ENCODE measurements at regions not wholly inside any gene's neighbourhood (a gene's known extent, or its start where the extent isn't known, plus 50 kb on each side); places are given as distances from the start of the nearest gene placed in this dataset.

GRCh38 chr13:40306817-40307216 lies 359.6 kb downstream of the FOXO1 start:
- Histone ChIP-seq H3K9me3 (ENCODE audit: control insufficient read depth, insufficient read depth, low read length) (peaks cover 9% of the 10 kb centered on the region), H3K9ac (ENCODE audit: low read depth, low read length) (no peak overlapping the region), H3K4me1 (ENCODE audit: insufficient read depth, low read length) (no peaks in the 10 kb centered on the region)

GRCh38 chr13:40309881-40310280 lies 356.6 kb downstream of the FOXO1 start:
- no peaks in the 10 kb centered on the region for H3K36me3 ChIP-seq (ENCODE audit: insufficient read depth, low read length)
- H3K9me3 ChIP-seq (ENCODE audit: control insufficient read depth, insufficient read depth, low read length): no peaks in the 10 kb centered on the region
- no peak overlapping the region for H3K9ac ChIP-seq (ENCODE audit: low read depth, low read length)
- no peaks in the 10 kb centered on the region for H3K4me1 ChIP-seq (ENCODE audit: insufficient read depth, low read length)

More at GRCh38 chr13:40306817-40307216, 359.6 kb downstream of the FOXO1 start:
- H3K36me3 ChIP-seq (ENCODE audit: insufficient read depth, low read length): no peaks in the 10 kb centered on the region

- Histone ChIP-seq H3K9ac (ENCODE audit: low read depth, low read length) (no peak overlapping the region), H3K36me3 (ENCODE audit: insufficient read depth, low read length) (no peaks in the 10 kb centered on the region), H3K4me1 (ENCODE audit: insufficient read depth, low read length) (no peaks in the 10 kb centered on the region), H3K9me3 (ENCODE audit: control insufficient read depth, insufficient read depth, low read length) (no peaks in the 10 kb centered on the region)
These were observed 354.9 kb downstream of the FOXO1 start for GRCh38 chr13:40311356-40312101.

- no peaks in the 10 kb centered on the region for H3K36me3 ChIP-seq (ENCODE audit: insufficient read depth, low read length)
- no peak overlapping the region for H3K9ac ChIP-seq (ENCODE audit: low read depth, low read length)
These were observed 352.9 kb downstream of the FOXO1 start for GRCh38 chr13:40313269-40314200.

GRCh38 chr13:40315416-40316064 lies 350.9 kb downstream of the FOXO1 start:
- H3K4me1 ChIP-seq (ENCODE audit: insufficient read depth, low read length): peaks cover 11% of the 10 kb centered on the region
- H3K36me3 ChIP-seq (ENCODE audit: insufficient read depth, low read length): no peaks in the 10 kb centered on the region

More at GRCh38 chr13:40313269-40314200, 352.9 kb downstream of the FOXO1 start:
- no peaks in the 10 kb centered on the region for H3K9me3 ChIP-seq (ENCODE audit: control insufficient read depth, insufficient read depth, low read length)
- H3K4me1 ChIP-seq (ENCODE audit: insufficient read depth, low read length): peaks cover 11% of the 10 kb centered on the region

GRCh38 chr13:40316301-40316700 lies 350.1 kb downstream of the FOXO1 start:
- H3K36me3 ChIP-seq (ENCODE audit: insufficient read depth, low read length): no peaks in the 10 kb centered on the region
- H3K4me1 ChIP-seq (ENCODE audit: insufficient read depth, low read length): peaks cover 11% of the 10 kb centered on the region

More at GRCh38 chr13:40315416-40316064, 350.9 kb downstream of the FOXO1 start:
- Histone ChIP-seq H3K9me3 (ENCODE audit: control insufficient read depth, insufficient read depth, low read length) (no peaks in the 10 kb centered on the region), H3K9ac (ENCODE audit: low read depth, low read length) (no peak overlapping the region)

GRCh38 chr13:40317980-40318327 lies 348.5 kb downstream of the FOXO1 start:
- Histone ChIP-seq H3K36me3 (ENCODE audit: insufficient read depth, low read length) (no peaks in the 10 kb centered on the region), H3K9me3 (ENCODE audit: control insufficient read depth, insufficient read depth, low read length) (no peaks in the 10 kb centered on the region), H3K9ac (ENCODE audit: low read depth, low read length) (no peak overlapping the region), H3K4me1 (ENCODE audit: insufficient read depth, low read length) (peaks cover 11% of the 10 kb centered on the region)

More at GRCh38 chr13:40316301-40316700, 350.1 kb downstream of the FOXO1 start:
- Histone ChIP-seq H3K9ac (ENCODE audit: low read depth, low read length) (no peak overlapping the region), H3K9me3 (ENCODE audit: control insufficient read depth, insufficient read depth, low read length) (no peaks in the 10 kb centered on the region)

- H3K4me1 ChIP-seq (ENCODE audit: insufficient read depth, low read length): peaks cover 11% of the 10 kb centered on the region
- H3K9ac ChIP-seq (ENCODE audit: low read depth, low read length): no peak overlapping the region
- no peaks in the 10 kb centered on the region for H3K36me3 ChIP-seq (ENCODE audit: insufficient read depth, low read length)
- no peaks in the 10 kb centered on the region for H3K9me3 ChIP-seq (ENCODE audit: control insufficient read depth, insufficient read depth, low read length)
These were observed 348.1 kb downstream of the FOXO1 start for GRCh38 chr13:40318366-40318765.

GRCh38 chr13:40319699-40320579 lies 346.5 kb downstream of the FOXO1 start:
- no peaks in the 10 kb centered on the region for H3K9me3 ChIP-seq (ENCODE audit: control insufficient read depth, insufficient read depth, low read length)
- H3K4me1 ChIP-seq (ENCODE audit: insufficient read depth, low read length): peaks cover 11% of the 10 kb centered on the region
- no peaks in the 10 kb centered on the region for H3K36me3 ChIP-seq (ENCODE audit: insufficient read depth, low read length)
- no peak overlapping the region for H3K9ac ChIP-seq (ENCODE audit: low read depth, low read length)

GRCh38 chr13:40328091-40328490 lies 338.4 kb downstream of the FOXO1 start:
- no peak overlapping the region for H3K9ac ChIP-seq (ENCODE audit: low read depth, low read length)
- H3K9me3 ChIP-seq (ENCODE audit: control insufficient read depth, insufficient read depth, low read length): no peaks in the 10 kb centered on the region; the same call in 1 of the 2 replicates
- no peaks in the 10 kb centered on the region for H3K4me1 ChIP-seq (ENCODE audit: insufficient read depth, low read length)
- no peaks in the 10 kb centered on the region for H3K36me3 ChIP-seq (ENCODE audit: insufficient read depth, low read length)

- no peaks in the 10 kb centered on the region for H3K36me3 ChIP-seq (ENCODE audit: insufficient read depth, low read length)
- H3K4me1 ChIP-seq (ENCODE audit: insufficient read depth, low read length): no peaks in the 10 kb centered on the region
- no peak overlapping the region for H3K9ac ChIP-seq (ENCODE audit: low read depth, low read length)
- H3K9me3 ChIP-seq (ENCODE audit: control insufficient read depth, insufficient read depth, low read length): no peaks in the 10 kb centered on the region; the same call in 1 of the 2 replicates
These were observed 336.5 kb downstream of the FOXO1 start for GRCh38 chr13:40329781-40330485.

- H3K4me1 ChIP-seq (ENCODE audit: insufficient read depth, low read length): no peaks in the 10 kb centered on the region
- no peaks in the 10 kb centered on the region; the same call in 1 of the 2 replicates for H3K9me3 ChIP-seq (ENCODE audit: control insufficient read depth, insufficient read depth, low read length)
- H3K36me3 ChIP-seq (ENCODE audit: insufficient read depth, low read length): no peaks in the 10 kb centered on the region
- no peak overlapping the region for H3K9ac ChIP-seq (ENCODE audit: low read depth, low read length)
These were observed 335.5 kb downstream of the FOXO1 start for GRCh38 chr13:40330950-40331349.

- Histone ChIP-seq H3K4me1 (ENCODE audit: insufficient read depth, low read length) (no peaks in the 10 kb centered on the region), H3K9ac (ENCODE audit: low read depth, low read length) (no peak overlapping the region), H3K9me3 (ENCODE audit: control insufficient read depth, insufficient read depth, low read length) (no peaks in the 10 kb centered on the region), H3K36me3 (ENCODE audit: insufficient read depth, low read length) (no peaks in the 10 kb centered on the region)
These were observed 334.6 kb downstream of the FOXO1 start for GRCh38 chr13:40331802-40332201.

Data from ES-I3 (cell line).